Caki2 (cell line): ENCODE measurements at regions not wholly inside any gene's neighbourhood (a gene's known extent, or its start where the extent isn't known, plus 50 kb on each side); places are given as distances from the start of the nearest gene placed in this dataset.

ENCODE experiments used
- DNase-seq: peaks from one replicate; pipeline ENCODE4 v3.0.0-alpha.2; 2015; ENCODE audit warnings: low read depth
- in situ Hi-C: cut with HindIII; loops from 2 replicates; pipeline ENCODE4 v1.10.0; 2016; ENCODE audit warnings: low sequenced_read_pairs, low pct_unique_long_range_greater_than_20kb, mixed read lengths

DNA sequence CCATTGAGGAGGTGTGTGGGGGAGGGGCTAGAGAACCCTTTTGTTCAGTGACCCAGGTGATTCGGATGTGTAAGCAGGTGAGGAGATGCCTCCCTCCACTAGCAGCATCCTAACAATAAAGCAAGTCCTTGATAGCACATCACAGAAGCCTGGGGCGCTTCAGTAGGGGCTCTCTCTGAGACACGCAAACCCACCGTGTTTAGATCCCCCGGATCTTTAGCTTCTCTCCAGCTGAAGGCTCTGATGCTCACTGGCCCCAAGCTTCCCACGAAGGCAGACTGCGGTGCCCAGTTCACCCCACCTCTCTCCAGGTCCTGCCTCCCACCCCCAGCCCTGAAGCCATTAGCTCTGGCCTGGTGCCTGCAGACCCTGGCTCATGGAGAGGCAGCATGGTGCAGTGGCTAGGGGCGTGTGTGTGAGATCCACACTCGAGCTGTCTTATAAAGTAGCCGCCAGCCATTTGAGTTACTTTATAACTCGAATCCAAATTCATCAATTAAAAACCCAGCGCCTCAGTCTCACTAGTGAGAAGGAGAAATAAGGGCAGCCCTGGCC lies 204.7 kb upstream of the TNRC6C start:
- no peak for DNase-seq
- in situ Hi-C loops = no loop called here

DNA sequence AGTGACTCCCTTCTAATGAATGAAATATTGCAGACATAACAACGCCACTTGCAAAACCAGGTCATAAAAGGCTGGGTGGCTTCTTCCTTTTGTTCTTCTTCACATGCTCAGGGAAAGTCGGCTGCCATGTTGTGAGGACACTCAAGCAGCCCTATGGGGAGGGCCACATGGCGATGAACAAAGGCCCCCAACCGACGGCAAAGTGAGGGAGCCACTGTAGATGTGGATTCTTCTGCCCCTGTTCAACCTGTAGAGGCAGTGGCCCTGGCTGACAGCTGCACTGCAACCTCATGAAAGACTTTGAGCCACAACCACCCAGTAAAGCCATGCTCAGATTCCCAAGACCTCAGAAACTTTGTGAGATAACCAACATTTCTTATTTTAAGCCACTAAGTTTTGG lies 203.5 kb upstream of the TNRC6C start:
- DNase-seq = no peak
- in situ Hi-C loops = no loop called here

DNA sequence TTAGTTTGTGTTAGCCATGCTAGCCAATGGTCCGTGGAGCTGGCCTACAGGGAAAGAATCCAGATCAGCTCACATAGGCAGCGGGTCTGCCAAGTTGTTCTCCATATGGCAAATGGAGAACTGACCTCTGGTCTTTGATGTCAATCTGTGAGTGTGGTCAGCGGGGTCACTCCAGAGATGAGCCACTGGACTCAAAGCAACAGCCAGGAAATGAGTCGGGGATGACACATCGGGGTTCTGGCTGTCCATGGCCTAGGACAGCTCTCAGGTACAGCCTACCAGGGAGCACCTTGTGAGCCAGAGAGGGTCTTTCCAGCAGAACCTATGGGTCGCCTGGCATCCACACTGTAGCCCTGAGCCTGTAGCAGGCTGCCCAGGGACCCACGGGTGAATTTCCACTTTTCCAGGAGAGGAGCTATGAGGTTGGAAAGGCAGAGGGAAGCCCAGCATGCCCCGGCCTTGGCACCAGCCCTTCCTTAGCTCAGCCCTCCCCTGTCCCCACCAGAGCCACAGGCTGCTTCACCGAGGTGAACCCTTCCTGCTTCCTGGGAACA lies 203.0 kb upstream of the TNRC6C start:
- no peak for DNase-seq
- in situ Hi-C loops = no loop called here

DNA sequence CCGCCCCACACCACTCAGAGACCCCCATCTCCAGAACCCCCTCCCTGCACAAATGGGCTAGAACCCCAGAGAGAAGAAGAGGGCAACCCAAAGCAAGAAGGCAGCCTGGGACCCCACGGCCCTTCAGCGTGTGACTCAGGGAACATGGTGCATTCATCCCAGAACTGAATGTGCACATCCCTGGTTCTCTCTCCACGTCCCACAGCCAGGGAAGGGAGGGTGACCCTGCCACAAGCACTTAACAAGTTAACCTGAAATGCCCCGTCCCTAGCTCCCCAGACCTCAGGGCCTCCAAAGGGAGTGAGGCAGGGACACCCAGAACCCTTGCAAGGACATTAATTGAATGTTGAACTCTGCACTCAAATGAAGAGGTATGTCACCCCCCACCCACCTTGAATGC lies 202.5 kb upstream of the TNRC6C start:
- DNase-seq = no peak
- in situ Hi-C loops = no loop called here

DNA sequence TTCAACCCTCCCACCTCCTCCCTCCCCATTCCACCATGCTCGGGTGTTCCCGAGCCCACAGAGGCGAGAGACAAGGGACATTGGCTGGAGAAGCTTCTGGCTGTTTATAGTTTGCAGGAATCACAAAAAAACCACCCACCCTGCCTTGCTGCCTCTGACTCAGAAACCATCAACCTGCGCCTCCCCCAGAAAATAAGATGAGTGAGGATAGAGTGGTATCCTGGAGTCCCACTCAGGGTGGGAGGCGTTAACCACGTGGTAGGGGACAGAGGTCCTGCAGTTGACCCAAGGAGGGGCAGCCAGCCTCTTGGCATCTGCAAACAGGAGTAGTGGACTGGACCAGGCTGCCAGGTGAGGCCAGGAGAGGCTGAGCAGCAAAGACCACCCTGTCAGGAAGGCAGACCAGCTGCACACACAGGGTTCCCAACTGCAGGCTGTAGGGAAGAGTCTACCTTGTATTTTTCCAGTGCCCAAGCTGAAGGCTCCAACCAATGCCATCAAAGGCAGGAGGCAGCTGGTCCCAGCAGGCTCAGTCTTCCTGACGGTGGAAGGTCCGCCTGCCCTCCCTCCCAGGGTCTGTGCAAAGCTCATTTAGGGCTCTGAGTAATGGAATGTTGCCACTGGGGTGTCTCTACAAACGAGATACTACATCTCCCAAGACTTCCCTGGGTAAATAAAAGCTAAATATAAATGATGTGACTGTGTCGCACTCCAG lies 201.5 kb upstream of the TNRC6C start:
- in situ Hi-C loops = no loop called here
- DNase-seq = no peak

DNA sequence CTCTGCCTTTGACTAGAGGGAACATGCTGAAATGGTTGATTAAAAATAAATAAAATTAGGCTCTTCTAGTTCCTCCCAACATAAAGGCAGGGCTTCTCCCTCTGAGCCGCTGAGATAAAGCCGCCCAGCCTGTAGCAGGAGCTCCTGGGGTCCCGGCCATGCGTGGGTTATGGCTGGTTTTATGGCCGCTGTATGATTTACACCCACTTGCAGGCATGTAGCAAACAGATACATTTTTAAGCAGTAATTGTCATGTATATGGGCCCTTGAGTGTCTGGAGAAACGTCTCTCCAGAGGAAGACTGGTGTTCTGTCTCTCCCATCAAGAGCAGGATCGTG lies 201.0 kb upstream of the TNRC6C start:
- in situ Hi-C loops = no loop called here
- DNase-seq = no peak

DNA sequence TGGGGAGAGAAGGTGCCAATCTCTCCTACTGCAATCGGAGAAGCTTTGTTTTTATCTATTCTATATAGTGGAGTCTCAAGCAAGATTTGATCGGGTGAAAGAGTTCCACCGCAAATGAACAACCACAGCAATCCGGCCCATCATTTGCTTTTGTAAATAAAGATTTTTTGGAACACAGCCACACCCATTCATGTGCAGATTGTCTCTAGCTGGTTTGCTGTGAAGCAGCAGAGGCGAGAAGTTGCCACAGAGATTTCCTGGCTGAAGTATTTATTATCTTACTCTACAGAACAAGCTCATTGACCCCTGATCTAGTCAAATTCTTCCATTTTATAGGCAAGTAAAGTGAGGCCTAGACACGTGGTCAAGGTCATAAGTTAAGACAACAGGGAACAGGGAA lies 195.5 kb upstream of the TNRC6C start:
- no peak for DNase-seq
- in situ Hi-C loops = no loop called here

DNA sequence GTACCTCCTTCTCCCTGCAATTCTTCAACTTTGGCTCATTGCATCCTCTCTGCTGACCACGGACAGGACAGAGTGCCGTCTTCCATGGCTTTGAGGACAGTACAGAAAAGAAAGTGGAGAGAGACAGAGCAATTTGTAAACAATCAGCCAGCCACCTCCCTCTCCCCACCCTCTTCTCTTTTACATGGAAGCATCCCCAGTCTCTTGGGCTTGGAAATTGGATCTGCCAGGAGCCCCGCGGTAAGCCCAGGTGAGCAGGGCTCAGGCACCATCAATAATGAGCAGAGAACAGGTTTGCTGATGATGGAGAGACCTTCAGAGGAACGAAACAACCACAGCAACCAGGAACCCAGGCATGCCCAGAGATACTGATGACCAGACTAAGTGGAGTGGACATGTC lies 194.9 kb upstream of the TNRC6C start:
- in situ Hi-C loops = no loop called here

DNA sequence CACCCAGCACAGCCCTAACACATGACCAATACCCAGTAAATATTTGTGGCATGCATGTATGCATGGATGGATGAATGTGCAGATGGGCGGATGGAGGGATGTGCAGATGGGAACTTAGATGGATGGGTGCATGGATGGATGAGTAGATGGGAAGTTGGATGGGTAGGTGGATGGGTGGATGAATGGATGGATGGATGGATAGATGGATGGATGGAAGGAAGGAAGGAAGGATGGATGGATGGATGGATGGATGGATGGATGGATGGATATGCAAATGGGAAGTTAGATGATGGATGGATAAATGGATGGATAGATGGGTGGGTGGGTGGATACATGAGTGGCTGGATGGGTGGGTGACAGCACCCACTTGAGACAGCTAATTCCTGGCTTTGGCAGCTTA lies 193.2 kb upstream of the TNRC6C start:
- in situ Hi-C loops = no loop called here
- DNase-seq = no peak

More for the DNA sequence above, 194.9 kb upstream of the TNRC6C start:
- no peak for DNase-seq

DNA sequence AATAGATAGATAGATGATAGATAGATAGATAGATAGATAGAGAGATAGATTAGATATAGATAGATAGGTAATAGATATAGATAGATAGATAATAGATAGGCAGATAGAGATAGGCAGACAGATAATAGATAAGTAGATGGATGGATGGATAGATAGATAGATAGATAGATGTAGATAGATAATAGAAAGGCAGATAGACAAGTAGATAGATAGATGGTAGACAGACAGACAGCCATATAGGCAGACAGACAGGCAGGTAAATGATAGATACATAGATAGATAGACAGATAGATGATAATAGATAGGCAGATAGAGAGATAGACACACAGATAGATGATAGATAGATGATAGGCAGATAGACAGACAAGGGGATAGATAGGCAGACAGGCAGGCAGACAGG lies 191.4 kb upstream of the TNRC6C start:
- in situ Hi-C loops = no loop called here
- DNase-seq = no peak

DNA sequence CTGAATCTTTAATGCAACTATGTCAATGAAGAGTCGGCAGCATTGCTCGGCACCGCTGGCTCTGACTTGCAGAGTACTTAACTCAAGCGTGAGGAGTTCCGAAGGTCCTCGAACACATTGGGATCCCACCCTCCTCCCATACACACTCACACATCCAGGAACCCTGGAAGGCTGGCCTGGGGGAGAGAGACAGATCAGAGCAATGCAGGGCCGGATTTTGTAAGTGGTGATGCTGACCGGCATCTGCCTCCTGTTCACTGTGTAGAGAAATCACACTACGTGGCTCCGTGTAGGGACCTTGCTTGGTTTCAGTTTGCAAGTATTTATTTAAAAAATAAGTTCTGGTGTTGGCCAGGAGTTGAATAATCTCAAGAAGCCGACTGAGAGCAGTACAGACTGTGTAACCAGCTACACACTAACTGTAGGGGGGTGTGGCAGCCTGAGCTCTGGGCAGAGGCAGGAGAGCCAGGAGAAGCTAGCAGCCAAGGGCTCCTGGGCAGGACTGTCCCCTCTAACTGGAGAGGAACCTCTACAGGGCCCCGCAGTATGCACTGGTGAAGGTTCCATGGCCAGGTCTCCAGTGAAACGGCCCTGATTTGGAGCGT lies 190.2 kb upstream of the TNRC6C start:
- DNase-seq = no peak
- in situ Hi-C loops = no loop called here

DNA sequence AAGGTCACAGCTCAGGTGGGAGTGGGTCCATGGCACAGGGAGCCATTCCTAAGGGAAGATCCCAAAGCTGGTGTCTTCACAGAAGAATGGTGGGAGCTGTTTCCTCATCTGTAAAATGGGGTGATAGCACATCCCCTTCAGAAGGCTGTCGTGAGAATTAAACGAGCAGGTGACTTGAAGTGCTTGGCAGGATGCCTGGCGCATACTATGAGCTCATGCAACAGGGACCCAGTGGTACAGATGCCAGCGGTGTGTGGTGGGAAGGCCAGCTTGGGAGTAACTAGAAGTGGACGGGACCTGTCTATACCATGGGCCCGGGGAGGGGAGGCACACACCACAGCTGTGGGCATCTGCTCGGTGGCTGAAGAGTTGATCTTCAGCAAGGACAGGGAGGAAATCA lies 189.3 kb upstream of the TNRC6C start:
- in situ Hi-C loops = no loop called here
- no peak for DNase-seq

DNA sequence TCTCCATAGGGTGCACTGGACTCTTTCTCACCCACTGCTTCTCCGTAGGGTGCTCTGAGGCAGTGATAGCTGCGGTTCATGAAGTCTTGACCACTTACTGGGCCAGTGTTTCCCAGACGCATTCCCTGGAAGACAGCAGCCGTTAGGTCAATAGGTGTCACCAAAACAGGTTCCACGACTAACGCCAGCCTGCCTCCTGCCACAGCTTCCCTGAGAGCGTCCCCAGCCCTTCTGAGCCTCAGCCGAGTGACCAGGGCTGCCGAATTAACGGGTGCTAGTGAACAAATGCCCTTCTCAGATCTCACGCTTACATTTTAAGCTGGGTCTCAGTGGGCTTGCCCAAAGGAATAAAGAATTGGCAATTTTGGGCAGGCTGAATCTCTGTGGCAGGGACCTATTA lies 188.7 kb upstream of the TNRC6C start:
- in situ Hi-C loops = no loop called here
- DNase-seq = no peak

DNA sequence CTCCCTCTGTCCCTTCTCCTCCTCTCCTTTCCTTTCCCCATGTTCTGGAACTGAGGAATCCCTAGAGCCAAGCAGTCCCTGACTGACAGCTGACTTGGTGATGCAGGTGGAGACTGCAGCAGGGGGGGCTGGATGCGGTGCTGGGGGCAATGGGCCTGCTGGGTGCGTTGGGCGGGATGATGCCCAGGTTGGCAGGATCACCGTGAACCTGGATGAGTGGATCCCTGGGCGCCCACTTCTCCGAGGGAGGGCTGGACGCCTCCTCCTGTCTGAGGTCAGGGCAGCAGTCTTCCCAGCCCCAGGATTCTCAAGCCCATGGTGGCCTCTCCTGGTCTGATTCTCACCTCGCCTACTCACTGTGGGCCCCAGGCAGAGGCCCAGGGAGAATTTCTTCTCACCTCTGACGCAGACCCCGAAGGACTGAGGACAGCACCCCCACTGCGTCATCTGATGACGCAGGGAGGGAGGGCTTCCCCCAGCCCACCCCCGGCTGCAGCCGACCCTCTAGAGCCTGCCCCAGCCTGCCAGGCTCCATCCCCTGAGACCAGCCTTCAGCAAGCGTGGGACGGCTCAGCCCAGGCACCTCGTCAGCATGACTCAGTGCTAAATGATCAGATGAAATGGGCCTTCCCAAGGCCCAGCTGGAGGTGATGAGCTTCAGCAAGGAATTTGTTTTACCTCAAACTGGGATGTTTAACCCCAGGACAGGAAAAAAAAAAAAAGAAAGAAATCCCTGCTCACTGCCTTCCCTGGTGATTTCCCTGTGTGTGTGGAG lies 188.0 kb upstream of the TNRC6C start:
- peak; percentile 68 for DNase-seq
- in situ Hi-C loops = no loop called here

DNA sequence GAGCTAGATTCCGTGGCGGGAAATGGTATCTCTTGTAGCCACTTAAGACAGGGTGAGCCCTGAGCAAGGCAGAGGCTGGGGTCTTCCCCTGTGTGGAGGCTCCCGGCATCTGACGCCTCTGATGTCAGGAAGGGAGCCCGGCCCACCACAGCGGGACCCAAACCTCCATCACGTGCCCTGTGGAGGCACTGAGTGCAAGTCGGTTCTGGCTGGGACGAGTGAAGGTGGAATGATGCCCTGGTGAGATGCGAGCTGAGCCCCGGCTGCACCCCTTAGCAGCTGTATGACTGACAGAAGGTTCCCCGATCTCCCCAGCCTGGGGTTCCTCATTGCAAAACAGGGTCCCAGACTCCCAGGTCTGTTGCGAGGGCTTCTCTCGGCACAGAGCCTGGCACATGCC lies 187.4 kb upstream of the TNRC6C start:
- in situ Hi-C loops = no loop called here
- DNase-seq = no peak

DNA sequence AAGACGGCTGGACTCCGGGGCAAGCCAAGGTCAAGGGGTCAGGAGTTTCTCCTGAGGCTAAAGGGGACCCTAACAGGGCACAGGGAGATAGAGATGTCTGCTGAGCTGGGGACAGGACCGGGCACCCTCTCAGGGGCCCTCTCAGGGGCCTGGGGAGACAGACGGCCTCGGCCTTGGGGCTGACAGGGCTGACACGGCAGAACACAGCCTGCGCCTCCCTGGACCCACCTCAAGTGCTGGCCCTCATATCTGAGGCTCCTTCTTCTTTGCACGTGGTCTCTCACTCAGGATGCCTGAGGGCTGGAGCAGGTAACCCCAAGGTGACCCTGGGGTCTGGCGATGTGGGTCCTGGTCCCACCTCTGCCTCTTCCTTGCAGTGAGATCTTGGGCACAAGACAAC lies 186.9 kb upstream of the TNRC6C start:
- DNase-seq = no peak
- in situ Hi-C loops = no loop called here

DNA sequence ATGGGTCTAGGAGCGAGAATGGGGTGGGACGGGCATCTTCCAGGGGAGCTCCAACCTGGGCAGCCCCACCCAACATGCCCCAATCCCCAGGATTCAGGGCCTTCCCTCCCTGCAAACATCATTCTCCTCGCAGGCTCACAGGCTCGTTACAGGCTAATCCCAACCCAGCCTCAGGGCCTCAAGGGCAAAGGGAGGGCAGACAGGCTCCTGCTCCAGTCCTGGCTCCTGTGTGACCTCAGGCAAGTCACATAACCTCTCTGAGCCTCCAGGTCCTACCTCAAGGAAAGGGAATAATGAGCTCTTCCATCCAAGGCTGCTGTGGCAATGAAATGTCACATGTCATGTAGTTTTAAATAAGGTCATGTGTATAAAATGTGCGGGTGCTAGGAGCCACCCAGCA lies 186.5 kb upstream of the TNRC6C start:
- in situ Hi-C loops = no loop called here
- no peak for DNase-seq

DNA sequence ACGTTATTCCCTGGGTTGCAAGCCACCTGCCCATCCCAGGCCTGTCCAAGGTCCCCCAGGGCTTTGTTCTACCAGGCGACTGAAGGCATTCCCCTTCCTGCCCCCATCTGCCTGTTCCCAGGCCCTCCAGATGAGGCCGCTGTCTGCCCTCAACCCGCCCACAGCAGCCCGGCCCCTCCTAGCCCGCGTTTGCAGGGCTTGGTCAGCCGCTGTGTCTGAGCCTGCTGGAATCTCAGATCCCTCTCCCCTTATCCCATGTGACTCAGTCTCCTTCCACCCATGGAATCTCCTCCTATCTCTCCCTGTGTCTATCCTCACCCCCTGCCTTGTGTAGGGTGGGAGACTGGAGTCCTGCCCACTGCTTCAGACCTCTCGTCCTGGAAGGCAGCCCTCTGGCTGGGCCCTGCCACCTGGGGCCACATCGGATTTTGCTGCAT lies 186.0 kb upstream of the TNRC6C start:
- in situ Hi-C loops = no loop called here
- no peak for DNase-seq

DNA sequence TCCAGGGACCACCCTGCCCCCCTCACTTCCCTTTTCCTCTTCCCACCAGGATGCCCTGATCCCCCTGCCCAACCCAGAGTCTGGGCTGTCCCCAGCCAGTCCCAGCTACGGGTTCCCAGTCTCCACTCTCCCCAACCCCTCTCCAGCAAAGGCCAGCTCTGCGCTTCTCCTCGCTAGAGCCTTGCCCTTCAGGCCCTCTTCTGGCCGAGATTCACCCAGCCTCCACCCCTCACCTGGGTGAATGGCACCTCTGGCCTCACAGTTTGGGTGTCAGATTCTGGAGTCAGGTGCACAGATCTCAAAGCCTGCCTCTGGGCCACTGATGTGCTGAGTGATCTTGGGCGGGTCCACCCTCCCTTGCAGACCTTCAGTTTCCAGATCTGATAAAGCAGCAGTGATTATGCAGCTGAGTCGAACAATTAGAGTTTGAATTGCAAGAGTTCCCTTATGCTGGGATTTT lies 185.6 kb upstream of the TNRC6C start:
- in situ Hi-C loops = no loop called here
- no peak for DNase-seq
